ENCODE measurements at regions not wholly inside any gene's neighbourhood (a gene's known extent, or its start where the extent isn't known, plus 50 kb on each side); places are given as distances from the start of the nearest gene placed in this dataset.

- DNase-seq (ENCODE audit: low read depth, low spot score): no peak
These were observed 62.2 kb upstream of the GIMD1 start for GRCh38 chr4:106430797-106431196.

- DNase-seq (ENCODE audit: low read depth, low spot score): no peak
These were observed 61.3 kb upstream of the GIMD1 start for GRCh38 chr4:106429885-106430284.

- DNase-seq (ENCODE audit: low read depth, low spot score): no peak
These were observed 57.5 kb upstream of the GIMD1 start for GRCh38 chr4:106426069-106426468.

GRCh38 chr4:106425576-106425975 is 57.0 kb upstream of the GIMD1 start:
- DNase-seq (ENCODE audit: low read depth, low spot score): no peak

GRCh38 chr4:106424426-106424825 is 55.8 kb upstream of the GIMD1 start:
- DNase-seq (ENCODE audit: low read depth, low spot score): no peak

GRCh38 chr4:106423791-106424190 is 55.2 kb upstream of the GIMD1 start:
- DNase-seq (ENCODE audit: low read depth, low spot score): no peak

GRCh38 chr4:106422766-106423165 is 54.2 kb upstream of the GIMD1 start:
- no peak for DNase-seq (ENCODE audit: low read depth, low spot score)

- DNase-seq (ENCODE audit: low read depth, low spot score): peak; percentile 3
These were observed 53.1 kb upstream of the GIMD1 start for GRCh38 chr4:106421441-106422296.

GRCh38 chr4:106418444-106418843 is 49.9 kb upstream of the GIMD1 start:
- DNase-seq (ENCODE audit: low read depth, low spot score): no peak
